Progenitor cell of endocrine pancreas (in vitro differentiated cells): ENCODE measurements at regions not wholly inside any gene's neighbourhood (a gene's known extent, or its start where the extent isn't known, plus 50 kb on each side); places are given as distances from the start of the nearest gene placed in this dataset.

Source experiments
- DNase-seq: peaks from one replicate; pipeline ENCODE4 v3.0.0; 2021; ENCODE audit warnings: low spot score; ENCODE audit not compliant: unreplicated experiment
- H3K27ac Mint-ChIP-seq: 2 replicates; pipeline ENCODE4 v1.8.0; 2021; ENCODE audit warnings: mild to moderate bottlenecking, moderate library complexity, mixed read lengths
- H3K27me3 Mint-ChIP-seq: 2 replicates; pipeline ENCODE4 v1.8.0; 2021; ENCODE audit warnings: mixed read lengths
- H3K36me3 Mint-ChIP-seq: 2 replicates; pipeline ENCODE4 v1.8.0; 2022; ENCODE audit warnings: mixed read lengths; ENCODE audit not compliant: insufficient read depth
- H3K4me1 Mint-ChIP-seq: 2 replicates; pipeline ENCODE4 v1.8.0; 2021; ENCODE audit warnings: low read depth, mixed read lengths
- H3K4me3 Mint-ChIP-seq: 2 replicates; pipeline ENCODE4 v1.8.0; 2021; ENCODE audit warnings: low read depth, mild to moderate bottlenecking, moderate library complexity, mixed read lengths
- H3K9me3 Mint-ChIP-seq: 2 replicates; pipeline ENCODE4 v1.8.0; 2021; ENCODE audit warnings: low read depth, mixed read lengths
- TF ChIP-seq, protein P1 (sequence below): fragments of 200-600 bp; sonication (generic); IDR thresholded peaks from one replicate; pipeline ENCODE4 v1.5.0; 2021; ENCODE audit warnings: antibody characterized with exemption, mild to moderate bottlenecking; ENCODE audit not compliant: unreplicated experiment

DNA sequence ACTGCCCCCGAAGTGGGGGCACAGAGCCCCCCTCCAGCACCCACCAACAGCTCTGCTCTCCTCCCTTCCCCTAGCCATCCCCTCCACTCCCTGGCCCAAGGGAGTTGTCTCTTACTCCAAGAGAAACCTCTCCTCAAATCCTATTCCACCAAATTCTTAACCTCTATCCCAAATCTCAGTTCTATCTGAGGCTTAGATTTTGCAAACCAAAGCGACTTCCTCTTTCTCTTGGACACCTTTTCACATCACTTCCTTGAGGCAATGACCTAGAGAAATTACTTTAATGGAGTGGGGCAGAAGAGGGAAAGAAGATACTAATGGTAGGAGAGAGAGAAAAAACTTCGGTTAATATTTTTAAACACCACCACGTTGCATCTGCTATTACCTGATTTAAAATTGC, 167.2 kb downstream of the SS18 start:
- H3K27ac Mint-ChIP-seq = no peak overlapping the region
- H3K27me3 Mint-ChIP-seq = peaks cover 10% of the 10 kb centered on the region
- no peak for DNase-seq
- H3K36me3 Mint-ChIP-seq = no peaks in the 10 kb centered on the region
- peaks cover 4% of the 10 kb centered on the region for H3K4me1 Mint-ChIP-seq
- H3K9me3 Mint-ChIP-seq = no peaks in the 10 kb centered on the region
- TF ChIP-seq, protein P1, sequence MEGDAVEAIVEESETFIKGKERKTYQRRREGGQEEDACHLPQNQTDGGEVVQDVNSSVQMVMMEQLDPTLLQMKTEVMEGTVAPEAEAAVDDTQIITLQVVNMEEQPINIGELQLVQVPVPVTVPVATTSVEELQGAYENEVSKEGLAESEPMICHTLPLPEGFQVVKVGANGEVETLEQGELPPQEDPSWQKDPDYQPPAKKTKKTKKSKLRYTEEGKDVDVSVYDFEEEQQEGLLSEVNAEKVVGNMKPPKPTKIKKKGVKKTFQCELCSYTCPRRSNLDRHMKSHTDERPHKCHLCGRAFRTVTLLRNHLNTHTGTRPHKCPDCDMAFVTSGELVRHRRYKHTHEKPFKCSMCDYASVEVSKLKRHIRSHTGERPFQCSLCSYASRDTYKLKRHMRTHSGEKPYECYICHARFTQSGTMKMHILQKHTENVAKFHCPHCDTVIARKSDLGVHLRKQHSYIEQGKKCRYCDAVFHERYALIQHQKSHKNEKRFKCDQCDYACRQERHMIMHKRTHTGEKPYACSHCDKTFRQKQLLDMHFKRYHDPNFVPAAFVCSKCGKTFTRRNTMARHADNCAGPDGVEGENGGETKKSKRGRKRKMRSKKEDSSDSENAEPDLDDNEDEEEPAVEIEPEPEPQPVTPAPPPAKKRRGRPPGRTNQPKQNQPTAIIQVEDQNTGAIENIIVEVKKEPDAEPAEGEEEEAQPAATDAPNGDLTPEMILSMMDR = no peak
- no peak overlapping the region for H3K4me3 Mint-ChIP-seq

DNA sequence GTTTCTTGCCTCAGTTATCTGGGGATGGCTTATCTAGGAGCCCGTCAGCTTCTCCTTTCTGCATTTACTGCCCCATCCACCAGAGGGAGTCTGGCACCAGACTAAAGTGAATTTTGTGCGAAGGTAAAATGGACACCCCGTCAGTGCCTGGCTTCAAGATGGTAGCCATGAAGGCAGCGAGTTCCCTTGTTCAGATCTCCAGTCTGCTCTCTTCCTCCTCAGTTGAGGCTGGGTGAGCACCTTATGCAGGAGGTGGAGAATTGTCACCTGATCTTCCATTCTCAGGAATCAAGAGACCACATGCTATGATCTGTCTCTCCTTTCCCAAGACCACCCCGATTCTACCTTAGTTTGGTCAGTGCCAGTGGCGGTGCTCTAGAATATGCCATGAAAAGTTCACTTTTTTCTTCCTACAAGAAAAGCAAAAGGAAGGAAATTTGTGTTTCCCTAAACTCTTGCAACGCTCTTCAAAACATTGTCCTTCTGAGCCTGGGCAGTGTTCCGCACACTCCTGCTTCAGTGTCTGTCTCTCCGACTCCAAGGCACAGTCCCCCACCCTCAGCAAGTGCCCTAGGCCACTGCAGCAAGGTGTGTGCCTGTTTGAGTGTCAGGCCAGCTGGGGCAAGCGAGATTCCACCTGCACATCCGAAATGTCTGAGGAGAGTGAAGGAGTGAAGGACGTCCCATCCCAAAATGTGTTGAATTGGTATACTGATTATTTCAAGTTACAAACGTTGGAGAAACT, 168.6 kb downstream of the SS18 start:
- H3K9me3 Mint-ChIP-seq = no peaks in the 10 kb centered on the region
- no peak for DNase-seq
- H3K27ac Mint-ChIP-seq = no peak overlapping the region
- H3K4me1 Mint-ChIP-seq = peaks cover 4% of the 10 kb centered on the region
- H3K4me3 Mint-ChIP-seq = no peak overlapping the region
- H3K27me3 Mint-ChIP-seq = peaks cover 12% of the 10 kb centered on the region
- TF ChIP-seq, protein P1 = peak; percentile 36
- H3K36me3 Mint-ChIP-seq = no peaks in the 10 kb centered on the region

DNA sequence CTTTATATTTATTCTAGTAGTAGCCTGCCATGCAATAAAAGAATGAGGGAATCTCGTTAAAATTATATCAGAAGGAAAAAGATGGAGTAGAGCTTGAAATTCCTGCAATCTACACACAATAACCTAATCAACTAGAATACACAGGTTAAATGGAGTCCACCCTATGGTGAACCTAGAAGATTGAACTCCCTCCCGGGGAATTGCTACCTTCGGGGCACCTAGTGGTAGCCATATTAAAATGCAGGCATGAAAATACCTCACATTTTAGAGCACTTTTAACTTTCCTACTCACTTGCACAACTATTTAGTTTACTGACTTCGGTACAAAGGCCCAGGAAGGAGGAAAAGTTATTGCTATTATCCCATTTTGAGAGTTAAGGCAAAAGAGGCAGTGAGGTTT, 174.5 kb downstream of the SS18 start:
- H3K36me3 Mint-ChIP-seq = no peaks in the 10 kb centered on the region
- TF ChIP-seq, protein P1 = peak; percentile 39
- H3K27me3 Mint-ChIP-seq = peaks cover 3% of the 10 kb centered on the region
- H3K27ac Mint-ChIP-seq = no peak overlapping the region
- no peaks in the 10 kb centered on the region for H3K9me3 Mint-ChIP-seq
- no peak overlapping the region for H3K4me3 Mint-ChIP-seq
- H3K4me1 Mint-ChIP-seq = peaks cover 4% of the 10 kb centered on the region
- no peak for DNase-seq

DNA sequence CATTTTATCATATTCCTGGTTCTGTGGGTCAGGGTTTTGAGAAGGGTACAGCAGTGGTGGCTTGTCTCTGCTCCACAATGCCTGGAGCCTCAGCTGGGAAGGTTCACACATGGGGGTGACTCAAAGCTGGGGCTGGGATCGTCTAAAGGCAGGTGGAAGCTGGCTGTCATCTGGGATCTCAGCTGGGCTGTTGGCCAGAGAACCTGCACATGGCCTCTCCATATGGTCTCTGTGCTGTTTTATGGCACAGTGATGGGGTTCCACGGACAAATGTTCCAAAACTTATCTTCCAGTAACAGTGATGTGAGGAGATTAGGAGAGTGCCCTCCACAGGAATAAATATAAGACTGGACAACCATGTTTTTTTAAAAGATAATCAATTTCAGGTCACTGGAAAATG, 191.4 kb downstream of the SS18 start:
- H3K4me1 Mint-ChIP-seq = no peaks in the 10 kb centered on the region
- H3K27me3 Mint-ChIP-seq = peaks cover 8% of the 10 kb centered on the region
- DNase-seq = no peak
- TF ChIP-seq, protein P1 = no peak
- H3K36me3 Mint-ChIP-seq = no peaks in the 10 kb centered on the region
- no peak overlapping the region for H3K4me3 Mint-ChIP-seq
- peaks cover 9% of the 10 kb centered on the region for H3K9me3 Mint-ChIP-seq
- H3K27ac Mint-ChIP-seq = no peak overlapping the region

DNA sequence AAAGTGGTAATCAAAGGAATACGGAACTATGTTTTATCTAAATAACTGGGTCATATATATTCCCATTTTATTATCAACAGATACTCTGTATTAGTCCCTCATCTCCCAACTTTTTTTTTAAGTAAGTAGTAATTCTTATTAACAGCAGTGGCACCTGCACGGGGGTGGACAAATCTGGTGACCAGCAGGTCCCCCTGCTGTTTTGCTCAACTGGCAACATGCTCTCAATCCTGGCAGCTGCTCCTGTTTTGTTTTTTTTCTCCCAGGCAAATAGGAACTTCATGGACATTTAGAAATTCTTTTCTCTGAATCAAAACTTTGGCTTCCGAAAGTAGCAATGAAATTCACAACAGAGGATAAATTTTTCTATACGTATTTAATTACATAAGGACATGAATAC, 193.5 kb downstream of the SS18 start:
- Mint-ChIP-seq H3K27ac (no peak overlapping the region), H3K36me3 (no peaks in the 10 kb centered on the region), H3K27me3 (peaks cover 11% of the 10 kb centered on the region), H3K4me1 (no peaks in the 10 kb centered on the region), H3K4me3 (no peak overlapping the region), H3K9me3 (peaks cover 6% of the 10 kb centered on the region)
- no peak for DNase-seq
- TF ChIP-seq, protein P1 = no peak
